ENCODE measurements at regions not wholly inside any gene's neighbourhood (a gene's known extent, or its start where the extent isn't known, plus 50 kb on each side); places are given as distances from the start of the nearest gene placed in this dataset.

DNA sequence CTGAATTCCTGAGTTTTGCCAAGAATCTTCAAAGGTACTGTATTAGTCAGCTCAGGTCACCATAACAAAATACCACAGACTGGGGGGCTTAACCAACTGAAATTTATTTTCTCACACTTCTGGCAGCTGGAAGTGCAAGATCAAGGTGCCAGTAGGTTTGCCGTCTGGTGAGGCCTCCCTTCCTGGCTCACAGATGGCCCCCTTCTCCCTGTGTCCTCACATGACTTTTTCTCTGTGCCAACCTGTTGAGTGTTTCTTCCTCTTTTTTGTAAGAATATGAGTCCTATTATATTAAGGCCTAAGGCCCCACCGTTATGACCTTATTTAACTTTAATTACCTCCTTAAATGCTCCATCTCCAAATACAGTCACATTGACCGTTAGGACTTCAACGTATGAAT, 156.1 kb upstream of the KIF2A start:
- H3K9me3 ChIP-seq = peaks cover 0 to 14% (median 5%) of the 10 kb centered on the region in 12 donors
- no peak overlapping the region for H3K4me3 ChIP-seq
- H3K27me3 ChIP-seq = peaks cover 0 to 11% (median 0%) of the 10 kb centered on the region in 9 donors
- no peaks in the 10 kb centered on the region for H3K4me1 ChIP-seq
- 80 to 86% (median 83%) methylated on average over 4 of the region's 4 CpGs for WGBS, 4 donors
- DNase-seq (no peak), ATAC-seq (no peak)
- intact Hi-C loops (cut with DNase I) = loop anchor here in 4 of 10 donors (10.0 kb wide), 3 partner anchors 1095 to 1475 kb away; no protein-coding TSS in a partner anchor
- no peaks in the 10 kb centered on the region for H3K36me3 ChIP-seq
- TF ChIP-seq, protein P1, sequence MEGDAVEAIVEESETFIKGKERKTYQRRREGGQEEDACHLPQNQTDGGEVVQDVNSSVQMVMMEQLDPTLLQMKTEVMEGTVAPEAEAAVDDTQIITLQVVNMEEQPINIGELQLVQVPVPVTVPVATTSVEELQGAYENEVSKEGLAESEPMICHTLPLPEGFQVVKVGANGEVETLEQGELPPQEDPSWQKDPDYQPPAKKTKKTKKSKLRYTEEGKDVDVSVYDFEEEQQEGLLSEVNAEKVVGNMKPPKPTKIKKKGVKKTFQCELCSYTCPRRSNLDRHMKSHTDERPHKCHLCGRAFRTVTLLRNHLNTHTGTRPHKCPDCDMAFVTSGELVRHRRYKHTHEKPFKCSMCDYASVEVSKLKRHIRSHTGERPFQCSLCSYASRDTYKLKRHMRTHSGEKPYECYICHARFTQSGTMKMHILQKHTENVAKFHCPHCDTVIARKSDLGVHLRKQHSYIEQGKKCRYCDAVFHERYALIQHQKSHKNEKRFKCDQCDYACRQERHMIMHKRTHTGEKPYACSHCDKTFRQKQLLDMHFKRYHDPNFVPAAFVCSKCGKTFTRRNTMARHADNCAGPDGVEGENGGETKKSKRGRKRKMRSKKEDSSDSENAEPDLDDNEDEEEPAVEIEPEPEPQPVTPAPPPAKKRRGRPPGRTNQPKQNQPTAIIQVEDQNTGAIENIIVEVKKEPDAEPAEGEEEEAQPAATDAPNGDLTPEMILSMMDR (IDR thresholded peaks at IDR 0.05) = no peak
- no peak for TF ChIP-seq POLR2A (IDR thresholded peaks at IDR 0.05)
- H3K27ac ChIP-seq = no peak overlapping the region

- Histone ChIP-seq H3K9me3 (peaks cover 0 to 25% (median 9%) of the 10 kb centered on the region in 12 donors), H3K4me3 (no peak overlapping the region), H3K36me3 (no peaks in the 10 kb centered on the region), H3K4me1 (no peaks in the 10 kb centered on the region), H3K27ac (no peak overlapping the region), H3K27me3 (peaks cover 0 to 2% (median 0%) of the 10 kb centered on the region in 9 donors)
- ATAC-seq (no peak), DNase-seq (no peak)
- no peak for TF ChIP-seq POLR2A (IDR thresholded peaks at IDR 0.05)
- TF ChIP-seq, protein P1 (IDR thresholded peaks at IDR 0.05) = no peak
- intact Hi-C loops (cut with DNase I) = no loop called here
- whole genome bisulfite sequencing, 4 donors = 47 to 58% (median 52%) methylated on average over 4 of the region's 4 CpGs
These were observed 153.5 kb upstream of the KIF2A start for GRCh38 chr5:62152394-62153087.

GRCh38 chr5:62154758-62155157, 151.2 kb upstream of the KIF2A start:
- Histone ChIP-seq H3K36me3 (no peaks in the 10 kb centered on the region), H3K4me1 (no peaks in the 10 kb centered on the region), H3K9me3 (peaks cover 0 to 21% (median 9%) of the 10 kb centered on the region in 12 donors), H3K27me3 (no peaks in the 10 kb centered on the region), H3K27ac (no peak overlapping the region), H3K4me3 (no peak overlapping the region)
- intact Hi-C loops (cut with DNase I) = no loop called here
- no peak for DNase-seq
- TF ChIP-seq, protein P1 (IDR thresholded peaks at IDR 0.05) = no peak
- TF ChIP-seq POLR2A (IDR thresholded peaks at IDR 0.05) = no peak
- no peak for ATAC-seq

DNA sequence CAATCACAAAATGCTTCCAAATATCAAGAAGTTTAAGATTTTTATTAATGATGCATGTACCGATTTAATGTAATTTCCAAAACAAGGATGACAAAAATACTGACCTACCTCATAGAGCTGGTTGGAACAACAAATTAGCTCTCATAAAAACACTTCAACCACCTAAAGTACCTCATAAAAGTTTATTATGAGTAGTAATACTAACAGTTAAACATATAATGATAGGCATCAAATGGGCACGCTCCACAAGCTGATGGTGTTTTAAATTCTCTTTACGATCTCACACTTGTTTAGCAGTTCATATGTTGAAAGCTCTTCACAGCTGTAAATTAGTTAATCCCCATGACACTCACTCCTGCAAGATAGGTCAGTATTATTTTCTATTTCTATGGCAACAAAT, 150.0 kb upstream of the KIF2A start:
- no peak for ATAC-seq
- Histone ChIP-seq H3K9me3 (peaks cover 0 to 21% (median 9%) of the 10 kb centered on the region in 12 donors), H3K4me3 (no peak overlapping the region), H3K27me3 (no peaks in the 10 kb centered on the region), H3K4me1 (no peaks in the 10 kb centered on the region), H3K27ac (no peak overlapping the region), H3K36me3 (no peaks in the 10 kb centered on the region)
- no peak for DNase-seq
- TF ChIP-seq, protein P1 (IDR thresholded peaks at IDR 0.05) = no peak
- TF ChIP-seq POLR2A (IDR thresholded peaks at IDR 0.05) = no peak
- intact Hi-C loops (cut with DNase I) = no loop called here
- WGBS, 4 donors = 77 to 91% (median 88%) methylated on average over 3 of the region's 3 CpGs
